Activated CD8-positive, alpha-beta memory T cell treated with anti-CD3 and anti-CD28 coated beads for 48 hours (primary cell): ENCODE measurements at regions not wholly inside any gene's neighbourhood (a gene's known extent, or its start where the extent isn't known, plus 50 kb on each side); places are given as distances from the start of the nearest gene placed in this dataset.

Experiments used
- DNase-seq, 3 experiments: peaks; one replicate each; pipeline ENCODE4 v3.0.0-alpha.2; 2020; ENCODE audit warnings: low read depth in 2 of 3, low spot score in 2 of 3

- DNase-seq = no peak
Observed at GRCh38 chr7:118013252-118014010, 140.2 kb upstream of the CTTNBP2 start.

DNA sequence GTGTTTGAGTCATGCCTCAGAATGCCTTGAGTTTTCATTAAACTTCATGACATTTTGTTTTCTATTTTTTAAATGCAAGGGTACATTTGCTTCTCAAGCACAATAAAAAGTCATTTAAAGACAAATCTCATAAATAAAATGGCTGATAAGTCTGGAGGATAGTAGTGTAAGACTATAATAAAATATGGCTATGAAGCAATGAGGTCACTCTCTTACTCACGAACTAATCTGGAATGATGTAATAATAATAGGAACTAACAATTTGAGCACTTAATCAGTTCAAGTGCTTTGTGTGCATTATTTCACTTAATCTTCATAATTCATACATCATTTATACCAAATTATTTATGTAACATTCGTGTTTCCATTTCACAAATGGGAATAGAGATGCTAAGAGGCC is 149.3 kb upstream of the CTTNBP2 start:
- no peak for DNase-seq

DNA sequence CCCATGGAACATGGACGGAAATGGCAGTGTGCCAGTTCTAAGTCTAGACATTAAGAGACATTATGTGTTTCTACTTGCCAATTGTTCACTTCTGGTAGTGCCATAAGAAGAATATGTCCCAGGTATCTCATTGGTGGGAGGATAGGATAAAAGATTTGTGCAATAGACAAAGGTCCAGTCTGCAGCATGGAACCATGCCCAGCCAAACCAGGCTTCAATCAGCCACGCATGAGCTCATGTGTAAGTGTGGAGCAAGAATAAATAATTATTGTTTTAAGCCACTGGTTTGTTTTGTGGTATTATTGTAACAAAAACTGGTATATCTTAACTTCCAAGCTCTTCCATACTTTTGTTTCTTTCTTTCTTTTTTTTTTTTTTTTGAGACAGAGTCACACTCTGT is 153.6 kb upstream of the CTTNBP2 start:
- DNase-seq = no peak

GRCh38 chr7:118028226-118028625 is 155.0 kb upstream of the CTTNBP2 start:
- DNase-seq = no peak

- no peak for DNase-seq
Observed at GRCh38 chr7:118029826-118030422, 154.0 kb upstream of the LSM8 start.

GRCh38 chr7:118033273-118033672 is 150.7 kb upstream of the LSM8 start:
- DNase-seq = no peak

- DNase-seq = no peak
Observed at GRCh38 chr7:118039963-118040489, 143.9 kb upstream of the LSM8 start.

- no peak for DNase-seq
Observed at GRCh38 chr7:118040562-118040961, 143.4 kb upstream of the LSM8 start.

- no peak for DNase-seq
Observed at GRCh38 chr7:118041251-118041878, 142.6 kb upstream of the LSM8 start.

DNA sequence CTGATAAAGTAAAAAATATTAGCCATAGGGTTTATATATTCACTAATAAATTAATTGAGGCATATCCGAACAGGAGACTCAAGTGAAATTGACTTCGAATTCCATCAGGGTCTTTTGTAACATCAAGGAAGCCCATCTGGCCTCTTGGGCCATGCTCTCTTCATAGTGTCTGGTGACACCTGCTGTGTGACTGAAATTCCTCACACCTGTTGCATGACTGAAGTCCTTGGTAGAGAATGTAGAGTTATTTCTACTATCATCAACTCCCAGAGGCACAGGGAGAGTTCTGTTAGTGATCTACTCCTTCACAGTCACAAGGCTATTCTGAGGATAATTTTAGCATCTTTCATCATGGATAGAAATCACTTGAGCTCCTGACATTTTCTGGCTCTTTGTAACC is 138.3 kb upstream of the LSM8 start:
- DNase-seq = no peak

DNA sequence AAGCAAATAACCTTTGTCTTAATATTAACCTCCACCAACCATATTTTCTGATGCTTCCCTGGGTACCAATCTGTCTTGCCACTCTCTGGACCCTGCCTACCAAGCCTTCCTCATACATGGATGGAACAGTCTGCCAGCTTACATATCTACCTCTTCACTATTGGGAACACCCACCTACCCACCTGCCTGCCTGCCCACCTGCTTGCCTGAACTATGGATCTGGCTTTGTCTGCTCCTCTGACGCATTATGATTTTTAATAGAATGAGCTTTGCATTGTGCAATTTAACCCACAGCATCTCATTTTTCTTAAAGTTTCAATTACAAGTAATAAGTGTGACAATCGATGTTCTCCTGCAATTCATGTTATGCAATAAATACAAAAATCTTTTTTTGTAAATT is 137.9 kb upstream of the LSM8 start:
- no peak for DNase-seq

DNA sequence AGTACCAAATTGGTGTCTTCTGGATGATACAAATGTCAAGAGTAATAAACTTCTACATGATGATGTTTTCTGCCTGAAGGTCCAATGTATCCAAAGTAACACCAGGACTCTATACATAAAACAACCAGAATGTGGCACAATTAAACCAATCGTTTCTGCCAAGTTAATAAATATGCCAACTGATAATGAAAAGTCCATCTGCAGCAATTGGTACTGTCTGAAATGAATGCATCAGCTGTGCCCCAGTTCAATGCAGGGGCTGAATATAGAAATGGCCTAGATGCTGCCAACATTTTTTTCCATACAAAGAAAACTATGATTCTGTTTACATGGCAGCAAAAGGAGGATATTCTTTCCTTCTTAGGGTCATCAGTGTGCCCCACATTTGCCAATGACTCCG is 137.2 kb upstream of the LSM8 start:
- no peak for DNase-seq

- no peak for DNase-seq
Observed at GRCh38 chr7:118052336-118052735, 131.6 kb upstream of the LSM8 start.

DNA sequence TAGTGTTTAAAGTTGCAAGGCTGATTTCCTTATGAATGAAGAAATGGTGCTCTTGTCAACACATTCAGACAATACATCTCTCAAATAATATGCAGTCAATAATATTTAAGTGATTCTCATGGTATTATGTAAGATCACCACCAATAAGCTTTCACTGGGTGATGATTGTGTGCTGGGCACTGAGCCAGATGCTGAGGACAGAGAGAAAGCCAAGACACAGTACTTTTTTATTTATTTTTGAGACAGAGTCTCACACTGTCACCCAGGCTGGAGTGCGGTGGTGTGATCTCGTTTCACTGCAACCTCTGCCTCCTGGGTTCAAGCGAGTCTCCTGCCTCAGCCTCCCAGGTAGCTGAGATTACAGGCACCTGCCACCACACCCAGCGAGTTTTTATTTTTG is 130.6 kb upstream of the LSM8 start:
- no peak for DNase-seq

DNA sequence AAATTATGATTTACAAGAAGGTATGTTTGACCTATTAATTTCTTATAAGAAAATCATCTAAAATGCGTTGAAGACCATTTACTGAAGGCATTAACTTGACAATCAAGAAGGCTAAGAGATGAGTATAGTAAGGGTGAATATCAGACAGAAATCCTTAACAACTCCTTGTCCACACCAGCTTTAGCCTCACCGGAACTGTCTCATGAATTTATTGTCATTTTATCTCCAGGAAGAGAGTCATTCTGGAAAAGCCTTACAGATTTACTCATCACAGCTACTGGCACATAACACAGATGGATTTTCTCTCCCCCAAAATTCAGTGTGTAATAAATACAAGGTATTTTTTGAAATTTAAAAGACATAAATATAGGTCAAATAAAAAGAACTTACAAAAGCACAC is 129.4 kb upstream of the LSM8 start:
- DNase-seq = no peak

DNA sequence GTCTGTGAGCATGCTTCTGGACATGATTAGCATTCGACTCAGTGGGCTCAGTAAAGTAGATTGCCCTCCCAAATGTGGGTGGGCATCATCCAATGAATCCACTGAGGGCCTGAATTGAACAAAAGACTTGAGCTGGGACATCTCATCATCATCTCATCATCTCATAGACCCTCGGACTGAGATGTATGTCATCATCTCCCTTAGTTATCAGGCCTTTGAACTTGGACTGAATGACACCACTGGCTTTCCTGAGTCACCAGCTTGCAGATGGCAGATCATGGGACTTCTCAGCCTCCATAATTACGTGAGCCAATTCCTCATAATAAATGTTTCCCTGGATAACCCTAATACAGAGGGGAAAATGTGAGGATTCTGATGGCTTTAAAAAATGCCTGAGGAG is 128.3 kb upstream of the LSM8 start:
- no peak for DNase-seq

DNA sequence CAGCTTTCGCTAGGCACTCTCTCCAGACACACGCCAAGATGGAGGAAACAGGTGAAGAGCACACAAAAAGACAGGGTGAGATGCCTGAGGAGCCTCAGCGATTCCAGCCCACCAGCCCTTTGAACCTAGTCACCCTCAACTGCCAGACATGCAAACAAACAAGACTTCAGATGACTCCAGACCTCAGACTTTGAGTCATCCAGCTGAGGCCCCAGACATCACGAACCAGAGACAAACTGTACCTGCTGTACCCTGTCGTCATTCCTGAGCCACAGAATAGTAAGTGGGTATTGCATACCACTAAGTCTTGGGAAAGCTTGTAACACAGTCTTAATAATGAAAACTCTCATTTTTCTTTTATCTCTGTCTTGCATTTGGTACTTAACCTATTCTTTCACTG is 126.6 kb upstream of the LSM8 start:
- DNase-seq = no peak

DNA sequence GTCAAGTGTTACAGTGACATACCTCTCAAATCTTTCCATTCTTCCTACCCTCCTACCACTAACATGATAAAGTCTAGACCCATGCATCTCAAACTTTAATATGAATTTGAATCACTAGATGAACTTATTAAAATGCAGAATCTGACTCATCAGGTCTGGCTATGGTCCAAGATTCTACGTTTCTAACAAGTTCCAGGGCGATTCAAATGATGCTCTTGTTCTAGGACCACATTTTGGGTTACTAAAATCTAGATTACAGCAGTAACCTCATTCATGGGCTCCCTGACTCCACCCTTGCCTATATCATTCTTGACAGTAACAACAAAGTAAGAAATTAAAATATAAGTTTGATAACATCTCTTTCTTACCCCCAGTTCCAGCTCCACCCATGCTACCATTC is 124.8 kb upstream of the LSM8 start:
- DNase-seq = no peak

DNA sequence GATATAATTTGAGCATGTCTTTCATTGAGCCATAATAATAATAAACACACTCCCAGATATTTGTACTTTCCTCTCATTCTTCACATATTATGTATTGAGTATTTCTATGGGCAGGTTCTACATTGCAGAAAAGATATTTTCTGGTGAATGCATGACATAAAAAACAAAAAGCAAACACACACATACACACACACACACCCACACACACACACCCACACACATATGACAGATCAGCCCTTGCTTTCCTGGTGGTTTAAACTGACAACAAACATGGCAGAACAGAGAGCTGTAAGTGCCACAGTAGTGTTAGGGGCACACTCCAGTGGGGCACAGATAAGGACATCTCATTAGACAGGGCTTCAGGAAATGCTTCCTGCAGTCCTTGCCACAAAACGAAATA is 123.3 kb upstream of the LSM8 start:
- no peak for DNase-seq

- DNase-seq = no peak
Observed at GRCh38 chr7:118061386-118061785, 122.6 kb upstream of the LSM8 start.

GRCh38 chr7:118072893-118073674 is 110.9 kb upstream of the LSM8 start:
- no peak for DNase-seq

DNA sequence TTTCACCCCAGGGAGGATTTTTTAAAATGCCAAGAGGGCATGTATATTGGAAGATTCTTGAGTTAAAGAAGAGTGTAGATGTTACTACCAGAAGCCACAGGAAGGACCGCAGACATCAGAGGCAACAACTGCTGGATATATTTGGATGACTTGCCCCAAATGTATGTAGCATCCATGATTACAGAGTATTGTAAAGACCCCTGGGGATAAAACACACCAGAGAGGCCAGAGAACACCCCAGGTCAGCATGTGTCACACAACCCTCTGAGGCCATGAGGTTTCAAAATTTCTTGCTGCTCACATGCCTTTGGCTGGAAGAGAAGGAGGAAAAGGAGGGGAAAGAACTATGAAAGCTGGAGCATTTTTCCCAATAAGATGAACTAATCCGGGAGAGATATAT is 108.0 kb upstream of the LSM8 start:
- DNase-seq = no peak
